SK-N-SH (cell line): ENCODE measurements at regions not wholly inside any gene's neighbourhood (a gene's known extent, or its start where the extent isn't known, plus 50 kb on each side); places are given as distances from the start of the nearest gene placed in this dataset.

Experiments used
- CTCF ChIA-PET: fragments of 300-600, 350-600 bp; formaldehyde crosslinking; extraction: SDS; loops from one replicate; lab custom pipeline; 2021; lab: Yijun Ruan, JAX
- POLR2A ChIA-PET: fragments of 350-600 bp; sonication (Branson Sonifier 250); formaldehyde crosslinking; extraction: SDS; loops from one replicate; lab custom pipeline; 2020; ENCODE audit warnings: antibody characterized with exemption, inconsistent platforms; lab: Yijun Ruan, JAX
- DNase-seq: peaks from one replicate; pipeline ENCODE4 v3.0.0; 2012
- H2AFZ ChIP-seq: fragments of 200-600 bp; sonication (generic); 2 replicates; pipeline ENCODE4 v1.8.1; 2016; ENCODE audit warnings: antibody characterized with exemption, mild to moderate bottlenecking, low read depth
- H3F3A ChIP-seq: fragments of 200-600 bp; sonication (generic); replicated peaks from 2 replicates; pipeline ENCODE3; 2016; ENCODE audit warnings: antibody characterized with exemption, mild to moderate bottlenecking; ENCODE audit not compliant: insufficient read depth
- H3K27ac ChIP-seq, 2 experiments: fragments of 200-500 bp in 1 of 2; fragments of 200-600 bp in 1 of 2; sonication (Bioruptor generic) in 1 of 2; sonication (generic), shearing (Covaris generic) in 1 of 2; 2 replicates each; pipeline versions ENCODE4 v1.5.1 to v1.6.1; 2014 to 2016; ENCODE audit warnings: low read depth in 2 of 2, inconsistent platforms in 1 of 2, low read length in 1 of 2, mild to moderate bottlenecking in 1 of 2, mixed read lengths in 1 of 2
- H3K27me3 ChIP-seq: fragments of 200-600 bp; sonication (generic), shearing (Covaris generic); 2 replicates; pipeline ENCODE4 v1.6.1; 2016; ENCODE audit warnings: mixed run types; ENCODE audit not compliant: insufficient read depth
- H3K36me3 ChIP-seq, 2 experiments: fragments of 200-500 bp in 1 of 2; fragments of 200-600 bp in 1 of 2; sonication (Bioruptor generic) in 1 of 2; sonication (generic) in 1 of 2; replicated peaks in 1 of 2; 2 replicates each; pipeline versions ENCODE3 to v1.5.1; 2014 to 2016; ENCODE audit warnings: low read length in 1 of 2, mild to moderate bottlenecking in 1 of 2; ENCODE audit not compliant: insufficient read depth in 2 of 2, control insufficient read depth in 1 of 2
- H3K4me1 ChIP-seq, 2 experiments: fragments of 200-500 bp in 1 of 2; fragments of 200-600 bp in 1 of 2; sonication (Bioruptor generic) in 1 of 2; sonication (generic), shearing (Covaris generic) in 1 of 2; 2 replicates each; pipeline versions ENCODE4 v1.5.1 to v1.6.1; 2014 to 2016; ENCODE audit warnings: low read depth in 1 of 2, low read length in 1 of 2, mixed run types in 1 of 2; ENCODE audit not compliant: insufficient read depth in 2 of 2, control insufficient read depth in 1 of 2
- H3K4me2 ChIP-seq: fragments of 200-600 bp; sonication (generic), shearing (Covaris generic); 2 replicates; pipeline ENCODE4 v1.6.1; 2017; ENCODE audit warnings: mixed run types
- H3K4me3 ChIP-seq, 2 experiments: fragments of 200-500 bp in 1 of 2; fragments of 200-600 bp in 1 of 2; sonication (Bioruptor generic) in 1 of 2; sonication (generic), shearing (Covaris generic) in 1 of 2; 2 replicates each; pipeline versions ENCODE4 v1.5.1 to v1.8.1; 2014 to 2016; ENCODE audit warnings: low read depth in 2 of 2, inconsistent platforms in 1 of 2, low read length in 1 of 2, mild to moderate bottlenecking in 1 of 2, mixed read lengths in 1 of 2, moderate library complexity in 1 of 2
- H3K79me2 ChIP-seq: fragments of 200-600 bp; sonication (generic); 2 replicates; pipeline ENCODE4 v1.8.1; 2017; ENCODE audit warnings: mild to moderate bottlenecking; ENCODE audit not compliant: insufficient read depth
- H3K9ac ChIP-seq: fragments of 200-600 bp; sonication (generic); 2 replicates; pipeline ENCODE4 v1.6.1; 2017; ENCODE audit warnings: mixed run types
- H3K9me2 ChIP-seq: fragments of 200-600 bp; sonication (generic); 2 replicates; pipeline ENCODE4 v1.6.1; 2017; ENCODE audit warnings: mixed run types
- H3K9me3 ChIP-seq: fragments of 200-600 bp; sonication (generic); 2 replicates; pipeline ENCODE4 v1.6.1; 2017; ENCODE audit warnings: mixed run types, mild to moderate bottlenecking, moderate library complexity
- H4K20me1 ChIP-seq: fragments of 200-600 bp; sonication (generic); 2 replicates; pipeline ENCODE4 v1.6.1; 2017; ENCODE audit warnings: mild to moderate bottlenecking, mixed run types; ENCODE audit not compliant: insufficient read depth
- CHD2 ChIP-seq: fragments of 150-350 bp; IDR thresholded peaks from 2 replicates; pipeline ENCODE4 v1.6.1; 2018; ENCODE audit warnings: low read length; ENCODE audit not compliant: partially characterized antibody
- EZH2phosphoT487 ChIP-seq: fragments of 200-600 bp; sonication (generic); IDR thresholded peaks from 2 replicates; pipeline ENCODE4 v1.6.1; 2017; ENCODE audit warnings: low read depth, mixed run types, mild to moderate bottlenecking, antibody characterized with exemption, moderate library complexity, borderline replicate concordance
- GABPA ChIP-seq: IDR thresholded peaks from 2 replicates; pipeline ENCODE4 v1.4.0; 2012; ENCODE audit warnings: low read depth, mild to moderate bottlenecking
- JUND ChIP-seq: IDR thresholded peaks from 2 replicates; pipeline ENCODE4 v1.4.0; 2012
- MEF2A ChIP-seq: IDR thresholded peaks from 2 replicates; pipeline ENCODE4 v1.4.0; 2012; ENCODE audit warnings: low read depth, borderline replicate concordance
- MXI1 ChIP-seq: IDR thresholded peaks from 2 replicates; pipeline ENCODE4 v1.6.1; 2012; ENCODE audit warnings: mild to moderate bottlenecking, low read depth, low read length, improper control_type of control experiment
- NFIC ChIP-seq: IDR thresholded peaks from 2 replicates; pipeline ENCODE4 v1.4.0; 2012; ENCODE audit warnings: borderline replicate concordance
- POLR2AphosphoS5 ChIP-seq: IDR thresholded peaks from 2 replicates; pipeline ENCODE4 v1.6.1; 2012; ENCODE audit warnings: low read depth, low read length
- RCOR1 ChIP-seq: fragments of 150-350 bp; IDR thresholded peaks from 2 replicates; pipeline ENCODE4 v1.6.1; 2017; ENCODE audit warnings: antibody characterized with exemption, low read length
- RFX5 ChIP-seq: IDR thresholded peaks from 2 replicates; pipeline ENCODE4 v1.6.1; 2012; ENCODE audit warnings: mild to moderate bottlenecking, improper control_type of control experiment, low read length
- SIN3A ChIP-seq: IDR thresholded peaks from 2 replicates; pipeline ENCODE4 v1.6.1; 2012; ENCODE audit warnings: low read depth, mild to moderate bottlenecking, low read length, moderate library complexity, borderline replicate concordance
- SMC3 ChIP-seq: IDR thresholded peaks from 2 replicates; pipeline ENCODE4 v1.6.1; 2012; ENCODE audit warnings: low read depth, low read length, improper control_type of control experiment
- TAF1 ChIP-seq: IDR thresholded peaks from 2 replicates; pipeline ENCODE4 v1.6.1; 2012; ENCODE audit warnings: low read depth, mild to moderate bottlenecking, low read length, moderate library complexity, borderline replicate concordance
- TCF12 ChIP-seq: IDR thresholded peaks from 2 replicates; pipeline ENCODE4 v1.4.0; 2012
- YY1 ChIP-seq: IDR thresholded peaks from 2 replicates; pipeline ENCODE4 v1.4.0; 2012; ENCODE audit warnings: low read depth, mild to moderate bottlenecking
- WGBS: methylation state at CpG from one replicate; pipeline ENCODE4 v1.1.6; 2017; ENCODE audit warnings: low lambda C conversion rate; 5-methylcytosine and 5-hydroxymethylcytosine counted together
- TF ChIP-seq, protein P1 (sequence below): fragments of 150-350 bp; IDR thresholded peaks from 2 replicates; pipeline ENCODE4 v1.6.1; 2016; ENCODE audit warnings: mild to moderate bottlenecking, low read depth, low read length
- TF ChIP-seq, protein P2 (sequence below): fragments of 200-600 bp; sonication (generic); IDR thresholded peaks from 2 replicates; pipeline ENCODE4 v1.6.1; 2017; ENCODE audit warnings: antibody characterized with exemption, mild to moderate bottlenecking, moderate library complexity
- TF ChIP-seq, protein P3 (sequence below): IDR thresholded peaks from 2 replicates; pipeline ENCODE4 v1.4.0; 2012; ENCODE audit warnings: low read depth
- TF ChIP-seq, protein P4 (sequence below): fragments of 150-350 bp; IDR thresholded peaks from 2 replicates; pipeline ENCODE4 v1.6.1; 2017; ENCODE audit warnings: antibody characterized with exemption, low read length, low read depth, borderline replicate concordance
- TF ChIP-seq, protein P5 (sequence below): IDR thresholded peaks from 2 replicates; pipeline ENCODE4 v1.6.1; 2012; ENCODE audit warnings: mild to moderate bottlenecking, low read depth, low read length, moderate library complexity

DNA sequence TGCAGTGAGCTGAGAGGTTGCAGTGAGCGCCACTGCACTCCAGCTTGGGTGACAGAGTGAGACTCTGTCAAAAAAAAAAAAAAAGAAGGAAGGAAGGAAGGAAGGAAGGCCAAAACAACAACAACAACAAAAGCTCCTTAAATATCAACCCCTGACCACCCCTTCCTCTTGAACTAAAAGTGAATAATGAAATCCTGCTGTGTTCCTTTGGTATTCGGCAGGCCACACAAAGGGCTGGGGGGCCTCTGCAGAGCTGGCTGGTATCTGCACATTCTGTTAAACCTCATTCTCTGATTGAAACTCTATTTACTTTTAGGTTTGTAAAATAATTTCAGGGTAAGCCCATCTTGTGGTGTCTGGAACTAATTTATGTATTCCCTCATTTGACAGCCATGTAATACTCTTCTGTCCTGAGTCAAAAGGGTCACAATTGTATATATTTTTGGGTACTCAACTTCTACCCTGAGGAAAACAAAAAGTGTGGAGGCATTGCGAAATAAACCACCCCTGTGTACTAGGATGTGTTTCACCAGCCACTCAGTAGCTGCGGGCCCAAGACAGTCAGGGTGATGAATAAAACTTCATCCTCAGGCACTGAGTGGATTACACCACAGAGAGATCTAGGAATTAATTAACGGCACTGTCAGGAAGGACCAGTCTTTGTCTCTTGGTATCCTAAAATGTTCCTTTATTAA, 446.4 kb upstream of the PFKP start:
- Histone ChIP-seq H3K4me3 (no peak overlapping the region), H2AFZ (no peak overlapping the region), H3K4me2 (no peak overlapping the region), H3K4me1 (peaks cover 0 to 6% of the 10 kb centered on the region in 2 experiments; a peak in 2 of 4 replicates), H3K9me3 (no peaks in the 10 kb centered on the region), H3K9me2 (no peaks in the 10 kb centered on the region), H3K27ac (no peak overlapping the region), H3F3A (no peaks in the 10 kb centered on the region), H4K20me1 (no peaks in the 10 kb centered on the region), H3K27me3 (no peaks in the 10 kb centered on the region), H3K79me2 (no peaks in the 10 kb centered on the region), H3K9ac (no peak overlapping the region), H3K36me3 (no peaks in the 10 kb centered on the region)
- WGBS, result 45% methylated on average over 5 of the region's 5 CpGs
- TF ChIP-seq CHD2 (no peak), MXI1 (no peak)
- ChIA-PET POLR2A (no interaction called here), CTCF (interaction anchor here (1.1 to 3.8 kb wide), 7 partner anchors 8 to 357 kb away, joined by 3 to 19 read pairs (median 4); no protein-coding TSS in a partner anchor)
- DNase-seq, result no peak

DNA sequence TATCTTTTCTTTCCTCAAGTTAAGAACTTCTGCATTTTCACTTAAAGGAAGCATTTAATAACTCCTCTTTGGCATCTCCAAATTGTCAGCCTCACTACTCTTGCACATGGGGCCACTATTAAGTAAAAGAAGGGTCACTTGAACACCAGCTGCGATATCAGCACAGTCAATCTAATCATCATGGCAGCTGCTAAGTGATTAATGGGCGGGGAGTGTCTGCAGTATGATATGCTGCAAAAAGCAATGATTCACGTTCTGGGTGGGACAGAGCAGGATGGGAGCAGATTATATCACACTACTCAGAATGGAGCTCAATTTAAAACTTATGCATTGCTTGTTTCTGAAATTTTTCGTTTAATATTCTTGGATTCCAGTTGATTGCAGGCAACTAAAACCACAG, 447.4 kb upstream of the PFKP start:
- DNase-seq, result peak; percentile 57
- no peaks in the 10 kb centered on the region for H3K9me2 ChIP-seq
- no peaks in the 10 kb centered on the region for H3K79me2 ChIP-seq
- H3K9me3 ChIP-seq, result no peaks in the 10 kb centered on the region
- H3K4me1 ChIP-seq, result peaks cover 0 to 6% of the 10 kb centered on the region in 2 experiments; a peak in 2 of 4 replicates
- no peaks in the 10 kb centered on the region for H4K20me1 ChIP-seq
- 0% methylated on average over 4 of the region's 4 CpGs for WGBS
- no peaks in the 10 kb centered on the region for H3K36me3 ChIP-seq
- H3K4me2 ChIP-seq, result no peak overlapping the region
- no peak overlapping the region for H2AFZ ChIP-seq
- ChIA-PET POLR2A (interaction anchor here (1.6 kb wide), 1 partner anchor 9 kb away, joined by 3 read pairs; no protein-coding TSS in a partner anchor), CTCF (interaction anchor here (0.6 to 3.8 kb wide), 15 partner anchors 9 to 866 kb away, joined by 3 to 19 read pairs (median 3); no protein-coding TSS in a partner anchor)
- H3K9ac ChIP-seq, result no peak overlapping the region
- H3F3A ChIP-seq, result no peaks in the 10 kb centered on the region
- H3K27ac ChIP-seq, result no peak overlapping the region
- no peak overlapping the region for H3K4me3 ChIP-seq
- no peaks in the 10 kb centered on the region for H3K27me3 ChIP-seq
- TF ChIP-seq SMC3, result no peak
- TF ChIP-seq MEF2A, result no peak
- TF ChIP-seq, protein P1, sequence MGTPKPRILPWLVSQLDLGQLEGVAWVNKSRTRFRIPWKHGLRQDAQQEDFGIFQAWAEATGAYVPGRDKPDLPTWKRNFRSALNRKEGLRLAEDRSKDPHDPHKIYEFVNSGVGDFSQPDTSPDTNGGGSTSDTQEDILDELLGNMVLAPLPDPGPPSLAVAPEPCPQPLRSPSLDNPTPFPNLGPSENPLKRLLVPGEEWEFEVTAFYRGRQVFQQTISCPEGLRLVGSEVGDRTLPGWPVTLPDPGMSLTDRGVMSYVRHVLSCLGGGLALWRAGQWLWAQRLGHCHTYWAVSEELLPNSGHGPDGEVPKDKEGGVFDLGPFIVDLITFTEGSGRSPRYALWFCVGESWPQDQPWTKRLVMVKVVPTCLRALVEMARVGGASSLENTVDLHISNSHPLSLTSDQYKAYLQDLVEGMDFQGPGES, result no peak
- TF ChIP-seq, protein P2, sequence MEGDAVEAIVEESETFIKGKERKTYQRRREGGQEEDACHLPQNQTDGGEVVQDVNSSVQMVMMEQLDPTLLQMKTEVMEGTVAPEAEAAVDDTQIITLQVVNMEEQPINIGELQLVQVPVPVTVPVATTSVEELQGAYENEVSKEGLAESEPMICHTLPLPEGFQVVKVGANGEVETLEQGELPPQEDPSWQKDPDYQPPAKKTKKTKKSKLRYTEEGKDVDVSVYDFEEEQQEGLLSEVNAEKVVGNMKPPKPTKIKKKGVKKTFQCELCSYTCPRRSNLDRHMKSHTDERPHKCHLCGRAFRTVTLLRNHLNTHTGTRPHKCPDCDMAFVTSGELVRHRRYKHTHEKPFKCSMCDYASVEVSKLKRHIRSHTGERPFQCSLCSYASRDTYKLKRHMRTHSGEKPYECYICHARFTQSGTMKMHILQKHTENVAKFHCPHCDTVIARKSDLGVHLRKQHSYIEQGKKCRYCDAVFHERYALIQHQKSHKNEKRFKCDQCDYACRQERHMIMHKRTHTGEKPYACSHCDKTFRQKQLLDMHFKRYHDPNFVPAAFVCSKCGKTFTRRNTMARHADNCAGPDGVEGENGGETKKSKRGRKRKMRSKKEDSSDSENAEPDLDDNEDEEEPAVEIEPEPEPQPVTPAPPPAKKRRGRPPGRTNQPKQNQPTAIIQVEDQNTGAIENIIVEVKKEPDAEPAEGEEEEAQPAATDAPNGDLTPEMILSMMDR, result no peak
- TF ChIP-seq YY1, result no peak
- TF ChIP-seq JUND, result no peak
- TF ChIP-seq, protein P3, sequence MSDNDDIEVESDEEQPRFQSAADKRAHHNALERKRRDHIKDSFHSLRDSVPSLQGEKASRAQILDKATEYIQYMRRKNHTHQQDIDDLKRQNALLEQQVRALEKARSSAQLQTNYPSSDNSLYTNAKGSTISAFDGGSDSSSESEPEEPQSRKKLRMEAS, result no peak
- TF ChIP-seq TAF1, result no peak
- TF ChIP-seq, protein P4, sequence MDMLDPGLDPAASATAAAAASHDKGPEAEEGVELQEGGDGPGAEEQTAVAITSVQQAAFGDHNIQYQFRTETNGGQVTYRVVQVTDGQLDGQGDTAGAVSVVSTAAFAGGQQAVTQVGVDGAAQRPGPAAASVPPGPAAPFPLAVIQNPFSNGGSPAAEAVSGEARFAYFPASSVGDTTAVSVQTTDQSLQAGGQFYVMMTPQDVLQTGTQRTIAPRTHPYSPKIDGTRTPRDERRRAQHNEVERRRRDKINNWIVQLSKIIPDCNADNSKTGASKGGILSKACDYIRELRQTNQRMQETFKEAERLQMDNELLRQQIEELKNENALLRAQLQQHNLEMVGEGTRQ, result no peak
- TF ChIP-seq SIN3A, result no peak
- TF ChIP-seq RCOR1, result peak; percentile 75
- no peak for TF ChIP-seq POLR2AphosphoS5
- no peak for TF ChIP-seq TCF12
- TF ChIP-seq EZH2phosphoT487, result no peak
- no peak for TF ChIP-seq GABPA
- TF ChIP-seq RFX5, result no peak
- no peak for TF ChIP-seq NFIC
- TF ChIP-seq, protein P5, sequence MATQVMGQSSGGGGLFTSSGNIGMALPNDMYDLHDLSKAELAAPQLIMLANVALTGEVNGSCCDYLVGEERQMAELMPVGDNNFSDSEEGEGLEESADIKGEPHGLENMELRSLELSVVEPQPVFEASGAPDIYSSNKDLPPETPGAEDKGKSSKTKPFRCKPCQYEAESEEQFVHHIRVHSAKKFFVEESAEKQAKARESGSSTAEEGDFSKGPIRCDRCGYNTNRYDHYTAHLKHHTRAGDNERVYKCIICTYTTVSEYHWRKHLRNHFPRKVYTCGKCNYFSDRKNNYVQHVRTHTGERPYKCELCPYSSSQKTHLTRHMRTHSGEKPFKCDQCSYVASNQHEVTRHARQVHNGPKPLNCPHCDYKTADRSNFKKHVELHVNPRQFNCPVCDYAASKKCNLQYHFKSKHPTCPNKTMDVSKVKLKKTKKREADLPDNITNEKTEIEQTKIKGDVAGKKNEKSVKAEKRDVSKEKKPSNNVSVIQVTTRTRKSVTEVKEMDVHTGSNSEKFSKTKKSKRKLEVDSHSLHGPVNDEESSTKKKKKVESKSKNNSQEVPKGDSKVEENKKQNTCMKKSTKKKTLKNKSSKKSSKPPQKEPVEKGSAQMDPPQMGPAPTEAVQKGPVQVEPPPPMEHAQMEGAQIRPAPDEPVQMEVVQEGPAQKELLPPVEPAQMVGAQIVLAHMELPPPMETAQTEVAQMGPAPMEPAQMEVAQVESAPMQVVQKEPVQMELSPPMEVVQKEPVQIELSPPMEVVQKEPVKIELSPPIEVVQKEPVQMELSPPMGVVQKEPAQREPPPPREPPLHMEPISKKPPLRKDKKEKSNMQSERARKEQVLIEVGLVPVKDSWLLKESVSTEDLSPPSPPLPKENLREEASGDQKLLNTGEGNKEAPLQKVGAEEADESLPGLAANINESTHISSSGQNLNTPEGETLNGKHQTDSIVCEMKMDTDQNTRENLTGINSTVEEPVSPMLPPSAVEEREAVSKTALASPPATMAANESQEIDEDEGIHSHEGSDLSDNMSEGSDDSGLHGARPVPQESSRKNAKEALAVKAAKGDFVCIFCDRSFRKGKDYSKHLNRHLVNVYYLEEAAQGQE, result no peak
- TF ChIP-seq MXI1, result no peak
